Breast epithelium (tissue), 4 donors: ENCODE measurements at regions not wholly inside any gene's neighbourhood (a gene's known extent, or its start where the extent isn't known, plus 50 kb on each side); places are given as distances from the start of the nearest gene placed in this dataset.
"Not testable (repeated sequence)": the region's sequence is repeated elsewhere in the genome, so short reads cannot be mapped to it uniquely, and the experiment has no call there.

Source experiments
- DNase-seq, 2 donors: peaks; one replicate each; pipeline ENCODE4 v3.0.0-alpha.2; 2019; ENCODE audit warnings: low spot score in 2 of 2
- H3K27ac ChIP-seq, 2 donors: fragments of 200-600 bp; sonication (generic) in 1 of 2; one replicate each; pipeline ENCODE4 v1.5.1; 2016 to 2019; ENCODE audit warnings: mild to moderate bottlenecking in 1 of 2
- H3K27me3 ChIP-seq, 2 donors: fragments of 200-600 bp; sonication (generic) in 1 of 2; one replicate each; pipeline versions ENCODE4 v1.5.1 to v1.6.0; 2017 to 2019; ENCODE audit warnings: control low read depth in 1 of 2, mild to moderate bottlenecking in 1 of 2
- H3K36me3 ChIP-seq: fragments of 200-600 bp; one replicate; pipeline ENCODE4 v1.5.1; 2019
- H3K4me1 ChIP-seq, 2 donors: fragments of 200-600 bp; sonication (generic); one replicate each; pipeline ENCODE4 v1.5.1; 2016 to 2019; ENCODE audit warnings: control low read depth in 1 of 2
- H3K4me3 ChIP-seq, 3 donors: fragments of 200-600 bp; sonication (generic); 1 replicate in 2 of 3; 2 replicates in 1 of 3; pipeline ENCODE4 v1.5.1; 2016 to 2019; ENCODE audit warnings: mild to moderate bottlenecking in 3 of 3, moderate library complexity in 2 of 3
- H3K9me3 ChIP-seq, 2 donors: fragments of 200-600 bp; sonication (generic) in 1 of 2; one replicate each; pipeline ENCODE4 v1.5.1; 2016 to 2019; ENCODE audit warnings: control low read depth in 1 of 2
- CTCF ChIP-seq, 3 donors: fragments of 450-650 bp; IDR thresholded peaks; one replicate each; pipeline ENCODE4 v1.5.1; 2016 to 2017; ENCODE audit warnings: antibody characterized with exemption in 3 of 3, mild to moderate bottlenecking in 3 of 3, moderate library complexity in 3 of 3
- POLR2A ChIP-seq: fragments of 450-650 bp; IDR thresholded peaks from one replicate; pipeline ENCODE4 v1.6.1; 2016; ENCODE audit warnings: antibody characterized with exemption, mild to moderate bottlenecking, moderate library complexity
- POLR2AphosphoS5 ChIP-seq, 3 donors: sonication (generic); formaldehyde crosslinking; IDR thresholded peaks; one replicate each; pipeline ENCODE4 v1.6.1; 2017; ENCODE audit warnings: antibody characterized with exemption in 3 of 3
- intact Hi-C: fragments of 100-400 bp; cut with DNase I; formaldehyde crosslinking; loops from one replicate; pipeline ENCODE4 v1.15.1; 2023; ENCODE audit warnings: low total_unique reads

GRCh38 chr6:15176816-15177370 is 69.0 kb upstream of the JARID2 start:
- TF ChIP-seq POLR2A = no peak
- TF ChIP-seq CTCF (IDR thresholded peaks at IDR 0.05) = no peak
- no peak for TF ChIP-seq POLR2AphosphoS5 (IDR thresholded peaks at IDR 0.05)
- no peaks in the 10 kb centered on the region for H3K27me3 ChIP-seq

GRCh38 chr6:15183979-15184378 is 61.9 kb upstream of the JARID2 start:
- intact Hi-C loops = loop anchor here (10.0 kb wide), 1 partner anchor 1611 kb away; no protein-coding TSS in a partner anchor
- H3K27ac ChIP-seq = no peak overlapping the region
- no peak overlapping the region for H3K4me3 ChIP-seq
- H3K27me3 ChIP-seq = no peaks in the 10 kb centered on the region
- H3K4me1 ChIP-seq = no peaks in the 10 kb centered on the region
- TF ChIP-seq POLR2A (no peak), POLR2AphosphoS5 (IDR thresholded peaks at IDR 0.05) (no peak), CTCF (IDR thresholded peaks at IDR 0.05) (no peak)
- no peak for DNase-seq
- no peaks in the 10 kb centered on the region for H3K9me3 ChIP-seq
- no peaks in the 10 kb centered on the region for H3K36me3 ChIP-seq

More at GRCh38 chr6:15176816-15177370, 69.0 kb upstream of the JARID2 start:
- Histone ChIP-seq H3K4me1 (no peaks in the 10 kb centered on the region), H3K9me3 (no peaks in the 10 kb centered on the region), H3K4me3 (no peak overlapping the region), H3K27ac (no peak overlapping the region), H3K36me3 (no peaks in the 10 kb centered on the region)
- no peak for DNase-seq
- intact Hi-C loops = no loop called here

- no peak for TF ChIP-seq CTCF (IDR thresholded peaks at IDR 0.05)
- no peak for TF ChIP-seq POLR2A
- TF ChIP-seq POLR2AphosphoS5 (IDR thresholded peaks at IDR 0.05) = no peak
- H3K27ac ChIP-seq = no peak overlapping the region
- H3K27me3 ChIP-seq = no peaks in the 10 kb centered on the region
- no peaks in the 10 kb centered on the region for H3K9me3 ChIP-seq
- H3K36me3 ChIP-seq = no peaks in the 10 kb centered on the region
- H3K4me1 ChIP-seq = no peaks in the 10 kb centered on the region
- no peak for DNase-seq
- no peak overlapping the region for H3K4me3 ChIP-seq
- intact Hi-C loops = loop anchor here (10.0 kb wide), 1 partner anchor 1610 kb away; no protein-coding TSS in a partner anchor
These were observed 61.4 kb upstream of the JARID2 start for GRCh38 chr6:15184441-15184861.

GRCh38 chr6:15185111-15185510 is 60.8 kb upstream of the JARID2 start:
- not testable (repeated sequence) for DNase-seq

GRCh38 chr6:15193451-15193850 is 52.4 kb upstream of the JARID2 start:
- H3K4me1 ChIP-seq, H3K9me3 ChIP-seq, H3K4me3 ChIP-seq, intact Hi-C loops, H3K36me3 ChIP-seq, H3K27me3 ChIP-seq, DNase-seq, H3K27ac ChIP-seq: not testable (repeated sequence)

More at GRCh38 chr6:15185111-15185510, 60.8 kb upstream of the JARID2 start:
- not testable (repeated sequence) for H3K4me3 ChIP-seq, H3K9me3 ChIP-seq, H3K27me3 ChIP-seq, H3K27ac ChIP-seq, H3K4me1 ChIP-seq, H3K36me3 ChIP-seq
- intact Hi-C loops = loop anchor here (10.0 kb wide), 1 partner anchor 1610 kb away; no protein-coding TSS in a partner anchor

GRCh38 chr6:15194453-15194852 is 51.4 kb upstream of the JARID2 start:
- intact Hi-C loops = no loop called here
- DNase-seq = no peak
- TF ChIP-seq CTCF (IDR thresholded peaks at IDR 0.05) (no peak), POLR2AphosphoS5 (IDR thresholded peaks at IDR 0.05) (no peak), POLR2A (no peak)
- Histone ChIP-seq H3K36me3 (no peaks in the 10 kb centered on the region), H3K9me3 (no peaks in the 10 kb centered on the region), H3K4me3 (no peak overlapping the region), H3K4me1 (no peaks in the 10 kb centered on the region), H3K27me3 (no peaks in the 10 kb centered on the region), H3K27ac (no peak overlapping the region)
